ENCODE measurements at regions not wholly inside any gene's neighbourhood (a gene's known extent, or its start where the extent isn't known, plus 50 kb on each side); places are given as distances from the start of the nearest gene placed in this dataset.

GRCh38 chr11:80778941-80779340 lies 1338.1 kb upstream of the TENM4 start:
- Mint-ChIP-seq H3K9me3 (no peaks in the 10 kb centered on the region), H3K4me1 (peaks cover 34 to 40% of the 10 kb centered on the region in 2 experiments), H3K36me3 (ENCODE audit: insufficient read depth in 1 of 3, low read depth in 3 of 3) (peaks cover 0 to 2% (median 0%) of the 10 kb centered on the region in 3 experiments; a peak in 1 of 7 replicates), H3K27ac (no peak overlapping the region), H3K4me3 (no peak overlapping the region), H3K27me3 (ENCODE audit: low read depth) (no peaks in the 10 kb centered on the region)
- no peak overlapping the region for H2BK5ac ChIP-seq (ENCODE audit: insufficient read length, low read length)
- H2BK120ac ChIP-seq (ENCODE audit: low read depth, low read length, poor library complexity, severe bottlenecking), result no peak overlapping the region
- H3K27ac ChIP-seq (ENCODE audit: insufficient read length, low read depth, low read length), result no peak overlapping the region
- H3K27me3 ChIP-seq (ENCODE audit: insufficient read depth, low read length), result no peaks in the 10 kb centered on the region
- H3K9ac ChIP-seq (ENCODE audit: extremely low read depth, insufficient read length, low read length), result no peak overlapping the region
- H3K14ac ChIP-seq (ENCODE audit: insufficient read depth, low read length), result no peak overlapping the region
- H4K5ac ChIP-seq (ENCODE audit: insufficient read length, low read depth, low read length), result no peak overlapping the region
- H2AK5ac ChIP-seq (ENCODE audit: insufficient read length, low read length), result no peak overlapping the region
- H3K18ac ChIP-seq (ENCODE audit: insufficient read length, low read depth, low read length), result no peak overlapping the region
- no peaks in the 10 kb centered on the region for H3K79me2 ChIP-seq (ENCODE audit: insufficient read depth, low read length)
- WGBS (ENCODE audit: extremely low coverage, insufficient read length, low lambda C conversion rate), result no CpG with 5 or more reads among the region's 3 CpGs
- no peak overlapping the region for H2BK20ac ChIP-seq (ENCODE audit: low read depth, low read length, poor library complexity, severe bottlenecking)
- H3K23ac ChIP-seq (ENCODE audit: insufficient read length, low read depth, low read length), result no peak overlapping the region
- no peaks in the 10 kb centered on the region for H3K4me1 ChIP-seq (ENCODE audit: insufficient read depth, low read length)
- no peaks in the 10 kb centered on the region for H3K79me1 ChIP-seq (ENCODE audit: insufficient read depth, low read depth, low read length, poor library complexity, severe bottlenecking)
- no peak for DNase-seq
- H4K91ac ChIP-seq (ENCODE audit: insufficient read length, low read depth, low read length), result no peak overlapping the region
- H3K56ac ChIP-seq (ENCODE audit: insufficient read length, low read depth, low read length), result no peak overlapping the region
- H3K4me2 ChIP-seq (ENCODE audit: insufficient read depth, insufficient read length, low read length), result no peak overlapping the region
- no peaks in the 10 kb centered on the region for H3K23me2 ChIP-seq (ENCODE audit: insufficient read length, low read depth, low read length, poor library complexity, severe bottlenecking)
- H4K8ac ChIP-seq (replicated peaks; ENCODE audit: insufficient read length, low read depth, low read length), result no peak overlapping the region
- no peak overlapping the region for H3T11ph ChIP-seq (ENCODE audit: low read length)
- H3K4ac ChIP-seq (ENCODE audit: low read depth, low read length), result no peak overlapping the region
- TF ChIP-seq CTCF (conservative IDR thresholded peaks at IDR 0.05), result no peak
- H3K9me3 ChIP-seq (ENCODE audit: control insufficient read depth, low read depth, low read length), result no peaks in the 10 kb centered on the region
- no peak overlapping the region for H2BK12ac ChIP-seq (ENCODE audit: insufficient read length, low read depth, low read length)
- no peak overlapping the region for H2BK15ac ChIP-seq (ENCODE audit: low read depth, low read length)
- no peak overlapping the region for H2AFZ ChIP-seq (ENCODE audit: low read length)
- no peaks in the 10 kb centered on the region for H4K20me1 ChIP-seq (ENCODE audit: control insufficient read depth, insufficient read depth, insufficient read length)

Data from H9 (cell line).